ENCODE measurements at regions not wholly inside any gene's neighbourhood (a gene's known extent, or its start where the extent isn't known, plus 50 kb on each side); places are given as distances from the start of the nearest gene placed in this dataset.

DNA sequence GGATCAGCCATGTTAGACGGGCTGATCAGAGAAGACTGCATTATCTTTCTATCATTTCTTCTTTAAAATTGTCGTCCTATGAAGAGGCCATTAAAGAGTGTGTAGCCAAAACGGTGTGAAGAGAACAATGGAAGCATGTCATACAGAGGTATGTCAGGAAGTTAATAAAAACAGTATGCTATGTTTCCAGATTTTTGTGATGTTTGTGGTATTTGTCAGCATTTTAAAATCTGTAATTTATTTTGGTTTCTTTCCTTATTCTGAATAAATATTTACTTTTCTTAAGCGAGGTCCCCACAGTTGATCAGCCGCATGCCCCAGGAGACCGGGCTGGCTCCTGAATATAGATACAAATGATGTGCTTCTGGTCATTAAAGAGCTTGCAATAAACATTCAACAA lies 142.9 kb upstream of the SERP2 start:
- TF ChIP-seq POLR2A (IDR thresholded peaks at IDR 0.05), result no peak
- TF ChIP-seq, protein P1, sequence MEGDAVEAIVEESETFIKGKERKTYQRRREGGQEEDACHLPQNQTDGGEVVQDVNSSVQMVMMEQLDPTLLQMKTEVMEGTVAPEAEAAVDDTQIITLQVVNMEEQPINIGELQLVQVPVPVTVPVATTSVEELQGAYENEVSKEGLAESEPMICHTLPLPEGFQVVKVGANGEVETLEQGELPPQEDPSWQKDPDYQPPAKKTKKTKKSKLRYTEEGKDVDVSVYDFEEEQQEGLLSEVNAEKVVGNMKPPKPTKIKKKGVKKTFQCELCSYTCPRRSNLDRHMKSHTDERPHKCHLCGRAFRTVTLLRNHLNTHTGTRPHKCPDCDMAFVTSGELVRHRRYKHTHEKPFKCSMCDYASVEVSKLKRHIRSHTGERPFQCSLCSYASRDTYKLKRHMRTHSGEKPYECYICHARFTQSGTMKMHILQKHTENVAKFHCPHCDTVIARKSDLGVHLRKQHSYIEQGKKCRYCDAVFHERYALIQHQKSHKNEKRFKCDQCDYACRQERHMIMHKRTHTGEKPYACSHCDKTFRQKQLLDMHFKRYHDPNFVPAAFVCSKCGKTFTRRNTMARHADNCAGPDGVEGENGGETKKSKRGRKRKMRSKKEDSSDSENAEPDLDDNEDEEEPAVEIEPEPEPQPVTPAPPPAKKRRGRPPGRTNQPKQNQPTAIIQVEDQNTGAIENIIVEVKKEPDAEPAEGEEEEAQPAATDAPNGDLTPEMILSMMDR (IDR thresholded peaks at IDR 0.05), result no peak
- TF ChIP-seq EP300 (IDR thresholded peaks at IDR 0.05), result no peak

Data from tibial nerve (tissue), 4 donors.